ENCODE measurements at regions not wholly inside any gene's neighbourhood (a gene's known extent, or its start where the extent isn't known, plus 50 kb on each side); places are given as distances from the start of the nearest gene placed in this dataset.

GRCh38 chr2:66802877-66803276 is 368.0 kb downstream of the MEIS1 start:
- no peak for DNase-seq

DNA sequence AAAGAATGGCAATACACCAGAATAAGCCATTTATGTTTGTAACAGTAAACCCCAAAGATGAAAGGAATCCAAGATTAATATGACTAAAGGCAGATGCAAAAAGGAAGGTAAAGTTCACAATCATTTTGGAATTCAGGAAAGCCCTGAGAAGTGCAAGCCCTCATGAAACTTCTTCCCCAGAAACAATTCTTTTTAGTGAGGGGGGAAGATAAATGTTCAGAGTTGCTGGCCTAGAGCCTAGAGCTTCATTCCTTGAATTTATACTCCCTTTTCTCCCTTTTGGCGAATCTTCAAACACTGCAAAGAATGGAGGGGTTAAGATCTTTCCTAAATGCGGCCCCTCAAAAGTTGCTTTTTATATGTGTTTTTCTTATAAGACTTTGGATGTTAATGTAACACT is 368.8 kb downstream of the MEIS1 start:
- peak; percentile 88 for DNase-seq

- peak; percentile 41 for DNase-seq
Observed at GRCh38 chr2:66805016-66805865, 370.3 kb downstream of the MEIS1 start.

GRCh38 chr2:66805968-66806367 is 371.0 kb downstream of the MEIS1 start:
- DNase-seq, result no peak

DNA sequence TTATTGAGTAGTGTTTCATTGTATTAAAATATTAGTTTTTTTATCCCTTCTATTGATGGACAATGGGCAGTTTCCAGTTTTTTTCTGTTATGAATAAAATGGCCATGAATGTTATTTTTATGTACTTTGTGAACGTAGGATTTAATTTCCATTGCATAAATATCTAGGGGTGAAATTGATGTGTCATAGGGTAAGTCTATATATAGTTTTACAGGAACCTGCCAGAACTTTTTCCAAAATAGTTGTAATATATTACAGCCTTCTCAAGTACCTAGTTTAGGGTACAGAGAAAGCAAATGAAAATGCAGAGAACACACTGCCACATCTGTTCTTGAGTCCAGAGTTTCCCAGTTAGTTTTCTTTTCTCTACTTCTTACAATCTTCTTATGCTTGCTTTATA is 378.6 kb downstream of the MEIS1 start:
- DNase-seq, result no peak

DNA sequence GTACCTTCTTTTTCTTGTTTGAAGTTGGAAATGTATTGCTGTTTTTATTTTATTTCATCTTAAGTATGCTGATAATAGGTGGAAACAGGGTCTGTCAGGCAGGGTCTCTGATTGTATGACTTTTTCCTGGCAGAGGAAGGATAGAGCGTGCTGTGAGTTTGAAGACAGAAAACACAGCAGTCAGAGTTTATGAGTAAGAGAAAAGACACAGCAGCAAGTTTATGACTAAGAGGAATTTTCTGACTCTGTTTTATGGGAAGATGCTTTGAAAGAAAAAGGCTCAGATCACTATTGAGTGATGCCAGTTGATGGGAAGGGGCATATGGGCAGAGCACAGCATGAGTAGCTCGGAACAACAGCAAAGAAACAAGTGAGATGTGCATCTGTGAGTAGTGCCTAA is 379.1 kb downstream of the MEIS1 start:
- DNase-seq, result no peak

- no peak for DNase-seq
Observed at GRCh38 chr2:66814916-66815315, 380.0 kb downstream of the MEIS1 start.

DNA sequence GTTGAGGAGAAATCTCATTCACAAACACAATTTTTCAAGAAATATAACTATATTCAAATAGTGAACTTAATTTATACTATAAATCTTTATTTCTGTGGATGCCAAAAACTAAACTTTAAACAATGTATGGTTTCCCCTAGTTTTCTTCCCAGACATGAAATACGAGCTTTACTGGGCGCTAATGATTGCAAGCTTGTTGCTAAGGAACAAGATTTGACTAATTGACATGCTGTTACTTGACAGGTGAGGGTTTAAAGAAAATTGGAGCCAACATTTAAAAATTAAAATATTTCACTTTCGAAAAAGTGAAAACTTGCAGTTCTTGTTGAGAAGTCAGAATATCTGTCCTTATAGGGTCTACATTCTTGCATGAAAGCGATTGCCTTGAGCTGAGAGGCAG is 381.0 kb downstream of the MEIS1 start:
- DNase-seq, result no peak

- no peak for DNase-seq
Observed at GRCh38 chr2:66821168-66821567, 386.2 kb downstream of the MEIS1 start.

DNA sequence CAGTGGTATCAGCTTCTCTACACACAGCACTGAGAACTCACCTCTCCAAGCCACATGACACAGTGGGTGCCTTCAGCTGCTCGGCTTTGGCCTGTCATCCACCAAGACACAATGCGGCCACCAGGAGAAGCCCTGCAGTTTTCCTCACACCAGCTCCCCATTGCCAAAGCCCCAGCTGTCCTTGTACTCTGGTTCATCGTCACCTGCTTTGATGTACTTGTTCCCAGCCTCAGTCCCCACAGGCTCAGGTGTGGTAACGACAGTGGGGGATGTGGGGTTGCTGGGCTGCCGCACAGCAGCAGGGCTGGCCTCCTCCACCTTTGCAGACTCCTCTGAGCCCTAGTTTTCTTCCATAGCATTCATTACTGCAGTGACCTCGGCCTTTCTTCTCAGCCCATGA is 387.3 kb downstream of the MEIS1 start:
- no peak for DNase-seq

DNA sequence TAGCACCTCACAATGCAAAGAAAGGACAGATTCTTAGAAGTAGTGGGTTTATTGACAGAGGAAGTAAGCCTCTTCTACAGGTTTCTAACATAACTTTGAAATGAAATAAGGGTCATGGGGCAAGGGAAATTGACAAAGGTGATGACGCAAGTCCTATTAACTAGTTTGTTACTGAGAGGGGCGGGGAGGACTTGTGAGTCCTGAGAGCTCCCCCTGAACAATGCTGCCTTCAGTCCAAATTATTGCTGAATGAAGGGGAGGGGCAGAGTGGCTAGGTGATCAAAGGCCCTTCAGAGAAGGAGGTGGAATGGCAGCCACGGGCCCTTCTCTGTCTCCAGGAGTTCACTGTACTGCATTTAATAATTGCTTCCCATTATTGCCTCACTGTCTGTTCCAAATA is 390.0 kb downstream of the MEIS1 start:
- no peak for DNase-seq

DNA sequence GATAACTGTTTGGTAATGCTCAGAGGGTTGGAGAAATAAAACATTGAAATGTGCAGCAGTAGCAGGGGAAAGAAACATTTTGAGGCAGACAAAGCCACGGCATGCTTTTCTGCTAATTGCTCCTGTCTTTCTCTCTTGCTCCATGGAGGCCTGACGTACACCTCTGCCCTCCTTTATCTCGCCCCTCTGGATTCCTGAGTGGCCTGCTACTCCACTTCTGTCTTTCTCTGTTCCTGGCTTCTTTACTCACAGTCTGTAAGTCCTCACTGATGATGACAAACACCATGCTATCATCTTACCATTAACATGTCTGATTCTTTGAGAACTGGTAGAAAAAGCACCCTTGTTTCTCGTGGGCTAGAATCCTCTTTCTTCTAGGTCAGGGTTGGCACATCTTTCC is 392.9 kb downstream of the MEIS1 start:
- DNase-seq, result no peak

DNA sequence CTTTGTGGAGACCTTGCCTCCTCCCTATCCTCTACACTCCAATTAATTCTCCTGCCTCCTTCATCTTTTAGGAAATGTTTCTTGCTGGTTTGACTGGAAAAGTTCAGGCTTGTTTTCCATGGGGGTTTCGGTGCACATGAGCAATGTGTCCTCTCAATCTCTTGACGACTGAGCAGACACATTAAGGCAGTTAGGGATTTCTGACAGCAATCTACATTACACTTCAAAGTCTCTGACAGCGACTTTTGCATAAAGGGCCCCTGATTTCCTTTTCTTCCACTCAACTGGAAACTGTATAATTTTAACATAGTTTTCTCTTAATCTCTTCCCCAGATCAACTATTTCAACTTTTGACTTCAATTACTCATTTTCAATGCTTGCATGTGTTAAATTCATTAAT is 394.0 kb downstream of the MEIS1 start:
- DNase-seq, result no peak

DNA sequence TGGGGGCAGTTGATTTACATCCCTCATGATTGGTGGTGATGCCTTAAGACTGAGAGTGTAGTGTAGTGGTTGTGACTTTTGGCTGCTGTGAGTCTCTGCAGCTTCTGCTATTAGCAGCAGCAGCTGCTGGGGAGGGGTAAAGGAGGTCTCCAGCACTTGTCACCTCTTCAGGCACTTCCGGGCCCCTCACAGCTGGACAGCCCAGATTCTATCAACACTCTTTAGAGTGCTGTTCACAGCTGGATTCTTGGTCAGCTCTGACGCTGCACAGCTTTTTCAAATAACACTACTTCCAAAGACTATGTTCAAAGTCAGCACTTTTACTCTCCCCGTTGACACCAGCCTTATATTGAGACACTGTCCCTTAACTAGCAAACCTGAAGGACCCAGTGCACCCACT is 396.0 kb downstream of the MEIS1 start:
- no peak for DNase-seq

- DNase-seq, result no peak
Observed at GRCh38 chr2:66832646-66833435, 397.9 kb downstream of the MEIS1 start.

DNA sequence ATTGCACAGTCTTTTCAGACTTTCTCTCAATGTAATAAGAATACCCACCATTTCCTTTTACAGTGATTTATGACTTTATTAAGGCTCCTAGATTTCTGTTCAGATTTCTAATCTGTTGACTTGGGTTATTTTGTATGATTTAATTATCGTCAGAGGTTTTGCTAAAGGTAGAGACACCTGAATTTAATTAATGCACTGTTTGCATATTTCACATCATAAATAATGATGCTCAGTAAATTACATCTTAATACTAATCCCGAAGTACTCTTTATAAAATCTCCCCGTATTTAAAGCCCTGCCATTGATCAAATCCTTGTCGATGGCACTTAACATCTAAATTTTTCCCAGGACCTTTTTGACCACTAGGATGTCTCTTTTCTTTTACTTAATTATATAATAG is 399.9 kb downstream of the MEIS1 start:
- no peak for DNase-seq

DNA sequence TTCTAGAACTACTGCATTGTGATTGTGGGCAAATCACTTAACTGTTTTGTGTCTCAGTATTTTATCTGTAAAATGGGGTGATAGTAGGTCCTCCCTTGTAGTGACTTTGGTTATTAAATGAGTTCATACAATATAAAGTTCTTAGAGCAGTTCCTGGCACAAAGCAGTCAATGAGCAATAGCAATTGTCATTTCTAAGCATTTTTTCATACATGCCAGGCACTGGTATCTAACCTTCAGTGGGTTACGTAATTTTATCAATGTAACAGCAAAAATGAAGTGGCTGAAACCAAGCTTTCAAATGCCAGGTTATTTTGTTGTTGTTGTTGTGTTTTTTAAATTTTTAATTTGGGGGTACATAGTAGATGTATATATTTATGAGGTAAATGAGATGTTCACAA is 401.9 kb downstream of the MEIS1 start:
- DNase-seq, result no peak

GRCh38 chr2:66839551-66840320 is 404.8 kb downstream of the MEIS1 start:
- DNase-seq, result peak; percentile 99

DNA sequence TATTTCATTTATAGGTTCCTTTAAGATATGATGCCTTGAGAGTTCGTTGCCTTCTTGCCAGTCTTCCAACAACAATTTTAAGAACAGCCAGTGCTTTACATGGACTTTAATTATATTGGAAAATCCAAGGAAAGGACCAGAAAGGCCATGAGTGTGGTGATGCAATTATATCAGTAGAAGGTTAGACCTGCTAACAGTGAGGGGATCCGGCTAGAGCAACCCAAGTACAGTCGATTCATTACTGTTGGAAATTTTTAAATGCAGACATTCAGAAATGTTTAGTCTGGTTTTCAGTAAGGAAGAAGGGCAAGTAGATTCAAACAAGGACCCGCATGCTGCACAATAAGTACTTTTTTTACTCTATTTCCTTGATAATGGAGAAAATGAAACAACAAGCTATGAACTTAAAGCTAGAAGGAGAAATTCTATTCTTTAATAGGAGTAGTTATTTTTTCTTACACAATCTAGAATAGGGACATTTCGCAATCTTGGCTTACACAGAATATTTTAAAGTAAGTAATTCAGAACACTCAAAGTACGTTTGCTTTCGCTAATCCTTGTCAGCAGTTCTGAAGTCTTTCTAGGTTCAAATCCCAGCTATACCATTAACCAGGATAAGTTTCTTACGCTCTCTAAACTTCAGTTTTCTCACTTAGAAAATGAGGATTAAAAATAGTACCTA is 405.5 kb downstream of the MEIS1 start:
- DNase-seq, result peak; percentile 72

GRCh38 chr2:66843847-66844246 is 408.9 kb downstream of the MEIS1 start:
- DNase-seq, result no peak

DNA sequence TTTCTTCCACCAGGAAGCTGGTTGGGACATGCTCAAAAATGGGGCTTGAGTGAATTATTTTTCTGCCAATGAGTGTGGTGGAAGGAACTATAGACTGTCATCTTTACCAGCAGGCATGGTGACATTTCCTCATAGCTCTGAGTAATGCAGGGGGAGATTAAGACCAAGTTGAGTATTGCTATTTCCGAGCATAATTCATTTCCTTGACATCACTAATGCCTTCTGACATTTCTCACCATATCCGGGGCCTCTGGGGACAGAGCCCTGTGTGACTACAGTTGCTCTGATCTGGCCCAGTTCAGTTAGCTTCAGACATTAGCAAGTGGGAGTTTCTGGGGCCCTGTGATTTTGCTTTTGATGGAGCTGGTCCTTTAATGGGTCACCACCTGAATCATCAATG is 410.4 kb downstream of the MEIS1 start:
- DNase-seq, result peak; percentile 50

DNA sequence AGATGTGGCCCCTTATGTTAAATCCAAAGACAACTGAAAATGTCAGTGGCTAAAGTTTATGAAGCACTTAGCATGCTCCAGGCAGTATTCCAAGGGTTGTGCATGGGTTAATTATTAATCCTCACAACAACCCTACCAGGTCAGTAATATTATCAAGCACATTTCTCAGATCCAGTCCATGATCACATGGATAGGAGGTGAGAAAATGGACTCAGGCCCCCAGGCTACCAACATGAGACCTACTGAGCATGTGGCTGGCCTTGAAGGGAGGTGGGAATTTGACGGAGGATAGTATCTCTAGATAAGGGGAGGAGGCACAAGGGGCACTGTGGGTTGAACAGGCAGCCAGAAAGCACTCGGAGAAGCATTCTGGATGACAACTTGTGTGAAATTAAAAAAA is 412.0 kb downstream of the MEIS1 start:
- DNase-seq, result no peak
